ENCODE measurements at regions not wholly inside any gene's neighbourhood (a gene's known extent, or its start where the extent isn't known, plus 50 kb on each side); places are given as distances from the start of the nearest gene placed in this dataset.

DNA sequence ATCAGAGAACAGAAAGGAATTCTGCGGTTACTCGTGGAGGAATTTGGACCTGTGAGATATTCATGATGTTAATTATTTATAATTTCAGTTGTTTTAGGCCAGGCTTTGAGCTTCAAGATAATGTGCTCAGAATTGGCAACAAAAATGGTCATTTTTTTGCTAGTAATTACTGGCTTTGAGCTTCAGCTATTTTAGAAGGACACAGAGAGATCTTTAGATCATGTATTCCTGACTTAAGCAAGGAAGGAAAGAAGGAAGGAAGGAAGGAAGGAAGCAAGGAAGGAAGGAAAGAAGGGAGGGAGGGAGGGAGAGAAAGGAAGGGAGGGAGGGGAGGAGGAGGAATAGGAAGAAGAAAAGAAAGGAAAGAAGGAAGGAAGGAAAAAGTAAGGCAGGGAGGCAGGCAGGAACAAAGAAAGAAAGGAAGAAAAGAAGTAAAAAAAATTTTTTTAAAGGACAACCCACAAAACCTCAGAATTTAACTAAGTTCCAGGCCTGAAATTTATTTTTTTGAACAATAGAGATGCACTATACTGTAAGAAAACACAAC is 277.9 kb upstream of the KLF3 start:
- no peak for TF ChIP-seq XRCC3 (IDR thresholded peaks at IDR 0.05)
- TF ChIP-seq, protein P1, sequence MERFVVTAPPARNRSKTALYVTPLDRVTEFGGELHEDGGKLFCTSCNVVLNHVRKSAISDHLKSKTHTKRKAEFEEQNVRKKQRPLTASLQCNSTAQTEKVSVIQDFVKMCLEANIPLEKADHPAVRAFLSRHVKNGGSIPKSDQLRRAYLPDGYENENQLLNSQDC (CRISPR knock-in tag; IDR thresholded peaks at IDR 0.05), result no peak

Measured in K562 (cell line).